GM12878 (cell line): ENCODE measurements at regions not wholly inside any gene's neighbourhood (a gene's known extent, or its start where the extent isn't known, plus 50 kb on each side); places are given as distances from the start of the nearest gene placed in this dataset.
A peak's percentile ranks its signal among the peaks of the same experiment; 100 is the strongest.

Experiments used
- ATAC-seq: fragments of 200-7000 bp; cut with Tn5 transposase; 3 replicates; pipeline ENCODE4 v1.9.1; 2020; ENCODE audit warnings: mild to moderate bottlenecking, moderate library complexity
- BruUV-seq: library from RNA; stranded (reverse); fragments of 400-500 nt; replicated peaks from 2 replicates; lab custom pipeline; 2021; lab: Mats Ljungman, UMichigan
- CTCF ChIA-PET: fragments of 300-600 bp; sonication (Branson Sonifier 250); formaldehyde crosslinking; extraction: SDS; loops from one replicate; lab custom pipeline; 2021; ENCODE audit warnings: inconsistent platforms; lab: Yijun Ruan, JAX
- POLR2A ChIA-PET: fragments of 350-600 bp; formaldehyde crosslinking; extraction: SDS; loops from one replicate; lab custom pipeline; 2021; ENCODE audit warnings: inconsistent platforms; lab: Charles Lee
- RAD21 ChIA-PET: fragments of 300-600 bp; sonication (Branson Sonifier 250); formaldehyde crosslinking; loops from one replicate; lab custom pipeline; 2023; ENCODE audit warnings: antibody characterized with exemption; ENCODE audit not compliant: unreplicated experiment; lab: Charles Lee
- SMC1A ChIA-PET: fragments of 300-600 bp; sonication (Branson Sonifier 250); formaldehyde crosslinking; loops from one replicate; lab custom pipeline; 2023; ENCODE audit not compliant: unreplicated experiment, uncharacterized antibody; lab: Charles Lee
- DNase-seq: peaks from one replicate; pipeline ENCODE4 v3.0.0-alpha.2; 2011; ENCODE audit warnings: low read depth, low spot score
- FAIRE-seq: peaks from 3 replicates; lab custom pipeline; 2011; peaks lifted over from hg19 to GRCh38; lab: Jason Lieb, UNC
- H2AFZ ChIP-seq: 2 replicates; pipeline ENCODE4 v1.6.0; 2011; ENCODE audit warnings: low read depth, low read length, control low read depth; ENCODE audit not compliant: control insufficient read depth
- H3K27ac ChIP-seq: 2 replicates; pipeline ENCODE4 v1.5.1; 2011; ENCODE audit warnings: control low read depth; ENCODE audit not compliant: control insufficient read depth, insufficient read depth
- H3K27me3 ChIP-seq, 2 experiments: replicated peaks in 1 of 2; 2 replicates each; pipeline versions ENCODE4 v1.6.0 to v1.6.1; 2011; ENCODE audit warnings: low read length in 1 of 2; ENCODE audit not compliant: control insufficient read depth in 2 of 2, insufficient read depth in 2 of 2
- H3K36me3 ChIP-seq, 2 experiments: 2 replicates each; pipeline ENCODE4 v1.5.1; 2011; ENCODE audit warnings: low read length in 1 of 2; ENCODE audit not compliant: control insufficient read depth in 2 of 2, insufficient read depth in 2 of 2
- H3K4me1 ChIP-seq: 2 replicates; pipeline ENCODE4 v1.6.1; 2011; ENCODE audit warnings: mild to moderate bottlenecking, low read length, moderate library complexity, mixed read lengths; ENCODE audit not compliant: control insufficient read depth, insufficient read depth
- H3K4me2 ChIP-seq: 2 replicates; pipeline ENCODE4 v1.6.0; 2011; ENCODE audit warnings: control low read depth; ENCODE audit not compliant: control insufficient read depth, insufficient read depth
- H3K4me3 ChIP-seq: fragments of 200-600 bp; sonication (generic); 2 replicates; pipeline ENCODE4 v1.5.1; 2016
- H3K79me2 ChIP-seq: 2 replicates; pipeline ENCODE4 v1.6.0; 2011; ENCODE audit warnings: low read length; ENCODE audit not compliant: control insufficient read depth, insufficient read depth
- H3K9ac ChIP-seq: 2 replicates; pipeline ENCODE4 v1.8.0; 2011; ENCODE audit warnings: low read length, control low read depth, mixed read lengths; ENCODE audit not compliant: control insufficient read depth, insufficient read depth
- H3K9me3 ChIP-seq: replicated peaks from 3 replicates; pipeline ENCODE4 v1.5.1; 2011; ENCODE audit warnings: mild to moderate bottlenecking, low read length; ENCODE audit not compliant: control insufficient read depth, insufficient read depth
- H4K20me1 ChIP-seq: 2 replicates; pipeline ENCODE4 v1.6.0; 2011; ENCODE audit not compliant: control insufficient read depth, insufficient read depth
- RUNX3 ChIP-seq: IDR thresholded peaks from 2 replicates; pipeline ENCODE4 v1.6.1; 2012; ENCODE audit warnings: low read length, inconsistent platforms
- ZNF217 ChIP-seq: fragments of 450-650 bp; IDR thresholded peaks from 2 replicates; pipeline ENCODE4 v1.6.1; 2017; ENCODE audit warnings: antibody characterized with exemption, mild to moderate bottlenecking
- WGBS: methylation state at CpG from one replicate; pipeline ENCODE4 v1.1.6; 2016; ENCODE audit warnings: low lambda C conversion rate; ENCODE audit not compliant: insufficient replicate concordance, insufficient coverage; ENCODE audit errors: missing lambda C conversion rate; 5-methylcytosine and 5-hydroxymethylcytosine counted together
- in situ Hi-C: fragments of 300-500 bp; cut with MboI; formaldehyde crosslinking; loops from 9 replicates; pipeline ENCODE4 v1.14.3; 2018; ENCODE audit warnings: mixed read lengths
- intact Hi-C: fragments of 100-400 bp; cut with micrococcal nuclease; formaldehyde crosslinking; loops from one replicate; pipeline ENCODE4 v1.14.2; 2022; ENCODE audit not compliant: unreplicated experiment
- TF ChIP-seq, protein P1 (sequence below): IDR thresholded peaks from 2 replicates; pipeline ENCODE4 v1.6.1; 2011; ENCODE audit warnings: low read depth, low read length, improper control_type of control experiment, borderline replicate concordance

DNA sequence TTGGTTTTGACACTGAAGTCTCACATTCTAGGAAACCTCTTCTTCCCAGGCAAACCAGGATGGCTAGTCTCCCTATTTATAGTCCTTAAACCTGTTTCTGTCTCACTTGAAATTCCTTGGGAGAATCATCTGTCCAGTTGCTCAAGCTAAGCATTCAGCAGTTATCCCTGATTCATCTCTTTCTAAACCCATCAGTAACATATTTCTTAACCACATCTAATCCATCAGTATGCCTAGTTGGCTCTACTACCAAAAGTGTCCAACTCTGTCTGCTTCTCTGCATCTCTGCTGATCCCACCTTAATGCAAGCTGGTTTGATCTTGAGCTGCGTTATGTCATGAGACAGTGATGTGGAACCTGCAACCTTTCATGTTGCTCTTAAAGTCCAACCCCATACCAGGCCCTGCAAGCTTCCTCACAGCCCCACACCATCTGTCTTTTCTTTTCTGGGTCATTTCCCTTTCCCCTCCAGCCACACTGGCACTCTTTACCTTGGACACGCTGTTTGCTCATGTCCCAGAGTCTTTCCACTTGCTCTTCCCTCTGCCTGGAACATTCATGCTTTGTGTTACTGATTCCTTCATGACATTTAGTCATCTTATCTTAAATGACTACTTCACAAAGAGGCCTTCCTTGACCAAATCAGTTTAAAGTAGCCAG lies 380.8 kb upstream of the RGS6 start (continued):
- TF ChIP-seq, protein P1, sequence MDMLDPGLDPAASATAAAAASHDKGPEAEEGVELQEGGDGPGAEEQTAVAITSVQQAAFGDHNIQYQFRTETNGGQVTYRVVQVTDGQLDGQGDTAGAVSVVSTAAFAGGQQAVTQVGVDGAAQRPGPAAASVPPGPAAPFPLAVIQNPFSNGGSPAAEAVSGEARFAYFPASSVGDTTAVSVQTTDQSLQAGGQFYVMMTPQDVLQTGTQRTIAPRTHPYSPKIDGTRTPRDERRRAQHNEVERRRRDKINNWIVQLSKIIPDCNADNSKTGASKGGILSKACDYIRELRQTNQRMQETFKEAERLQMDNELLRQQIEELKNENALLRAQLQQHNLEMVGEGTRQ: no peak
- TF ChIP-seq, all 136 proteins: peak for 4

GRCh38 chr14:71552809-71553208 lies 379.4 kb upstream of the RGS6 start:
- no peak overlapping the region for H2AFZ ChIP-seq
- H3K4me1 ChIP-seq: peaks cover 47% of the 10 kb centered on the region
- H3K27me3 ChIP-seq: no peaks in the 10 kb centered on the region
- peak overlapping the region; percentile 98 for H3K27ac ChIP-seq
- no peak overlapping the region for H3K4me3 ChIP-seq
- no peak overlapping the region for H3K4me2 ChIP-seq
- peaks cover 51% of the 10 kb centered on the region for H3K79me2 ChIP-seq
- no peak overlapping the region for H3K9ac ChIP-seq
- 98% methylated on average over 5 of the region's 5 CpGs for WGBS
- ChIA-PET RAD21 (interaction anchor here (0.6 to 8.5 kb wide), 20 partner anchors 9 to 438 kb away, joined by 3 to 151 read pairs (median 4); partner anchors contain the start of gene SIPA1L1), SMC1A (interaction anchor here (0.6 to 9.8 kb wide), 24 partner anchors 8 to 415 kb away, joined by 3 to 150 read pairs (median 4); partner anchors contain the start of gene SIPA1L1), POLR2A (interaction anchor here (0.7 to 1.8 kb wide), 7 partner anchors 9 to 410 kb away, joined by 3 to 5 read pairs (median 3); no protein-coding TSS in a partner anchor), CTCF (interaction anchor here (0.8 to 2.3 kb wide), 9 partner anchors 16 to 231 kb away, joined by 3 to 11 read pairs (median 3); no protein-coding TSS in a partner anchor)
- H3K36me3 ChIP-seq: no peaks in the 10 kb centered on the region
- intact Hi-C loops: loop anchor here (10.0 kb wide), 1 partner anchor 408 kb away; no protein-coding TSS in a partner anchor
- ATAC-seq: no peak
- H4K20me1 ChIP-seq: no peaks in the 10 kb centered on the region
- no peak for TF ChIP-seq ZNF217
- TF ChIP-seq RUNX3: 0 out of 2 replicates have a peak, but pooled peaks have one; percentile 6
- no peak for FAIRE-seq
- no TSS peak for BruUV-seq
- no peak for DNase-seq
- in situ Hi-C loops: no loop called here
- H3K9me3 ChIP-seq: no peaks in the 10 kb centered on the region
